ENCODE measurements at regions not wholly inside any gene's neighbourhood (a gene's known extent, or its start where the extent isn't known, plus 50 kb on each side); places are given as distances from the start of the nearest gene placed in this dataset.
"Not testable (repeated sequence)": the region's sequence is repeated elsewhere in the genome, so short reads cannot be mapped to it uniquely, and the experiment has no call there.

- not testable (repeated sequence) for TF ChIP-seq CTCF (IDR thresholded peaks at IDR 0.05; ENCODE audit: extremely low read depth in 1 of 2, insufficient read depth in 1 of 2, low read depth in 1 of 2, low read length in 2 of 2); POLR2A (IDR thresholded peaks at IDR 0.05; ENCODE audit: low read depth, low read length)
- TF ChIP-seq, protein P1, sequence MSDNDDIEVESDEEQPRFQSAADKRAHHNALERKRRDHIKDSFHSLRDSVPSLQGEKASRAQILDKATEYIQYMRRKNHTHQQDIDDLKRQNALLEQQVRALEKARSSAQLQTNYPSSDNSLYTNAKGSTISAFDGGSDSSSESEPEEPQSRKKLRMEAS (IDR thresholded peaks at IDR 0.05; ENCODE audit: insufficient read depth, insufficient read length) = not testable (repeated sequence)
Observed at GRCh38 chr2:91446915-91447314, 2755.4 kb downstream of the RPIA start.

All from endothelial cell of umbilical vein (primary cell).